IMR-90 (cell line): ENCODE measurements at regions not wholly inside any gene's neighbourhood (a gene's known extent, or its start where the extent isn't known, plus 50 kb on each side); places are given as distances from the start of the nearest gene placed in this dataset.

ENCODE experiments used
- ATAC-seq: fragments of 200-7000 bp; cut with Tn5 transposase; 2 replicates; pipeline ENCODE4 v1.9.1; 2020; ENCODE audit warnings: low read depth, mild to moderate bottlenecking, moderate library complexity
- BruUV-seq: library from RNA; stranded (reverse); fragments of 400-500 nt; replicated peaks from 2 replicates; lab custom pipeline; 2021; lab: Mats Ljungman, UMichigan
- CTCF ChIA-PET: fragments of 300-600 bp; formaldehyde crosslinking; extraction: SDS; loops from one replicate; lab custom pipeline; 2021; ENCODE audit warnings: antibody characterized with exemption; lab: Yijun Ruan, JAX
- POLR2A ChIA-PET: fragments of 300-600 bp; sonication (Branson Sonifier 250); formaldehyde crosslinking; loops from one replicate; lab custom pipeline; 2022; ENCODE audit warnings: antibody characterized with exemption; ENCODE audit not compliant: unreplicated experiment; lab: Charles Lee
- DNase-seq: peaks from one replicate; pipeline ENCODE4 v3.0.0; 2013
- H2AFZ ChIP-seq: replicated peaks from 2 replicates; pipeline ENCODE3; 2013; ENCODE audit warnings: low read length, mild to moderate bottlenecking; ENCODE audit not compliant: poor library complexity
- H2AK5ac ChIP-seq: 2 replicates; pipeline ENCODE4 v1.6.1; 2013; ENCODE audit warnings: low read depth, low read length, inconsistent platforms
- H2AK9ac ChIP-seq: replicated peaks from 2 replicates; pipeline ENCODE3; 2013; ENCODE audit warnings: mild to moderate bottlenecking, low read depth, low read length, moderate library complexity; ENCODE audit not compliant: poor library complexity
- H2BK120ac ChIP-seq: 2 replicates; pipeline ENCODE4 v1.6.1; 2013; ENCODE audit warnings: low read depth, low read length, inconsistent platforms
- H2BK15ac ChIP-seq: 3 replicates; pipeline ENCODE4 v1.6.1; 2013; ENCODE audit warnings: low read depth, low read length, inconsistent platforms
- H2BK20ac ChIP-seq: 2 replicates; pipeline ENCODE4 v1.6.1; 2013; ENCODE audit warnings: low read depth, mild to moderate bottlenecking, inconsistent platforms, low read length, moderate library complexity
- H2BK5ac ChIP-seq: 2 replicates; pipeline ENCODE4 v1.6.1; 2013; ENCODE audit warnings: mild to moderate bottlenecking, low read depth, low read length, inconsistent platforms; ENCODE audit not compliant: poor library complexity, severe bottlenecking
- H3K14ac ChIP-seq: replicated peaks from 2 replicates; pipeline ENCODE4 v1.6.1; 2013; ENCODE audit warnings: low read depth, low read length, inconsistent platforms
- H3K18ac ChIP-seq: 2 replicates; pipeline ENCODE4 v1.6.1; 2013; ENCODE audit warnings: low read depth, low read length, control low read depth
- H3K23ac ChIP-seq: 2 replicates; pipeline ENCODE4 v1.6.1; 2013; ENCODE audit warnings: low read depth, low read length, inconsistent platforms
- H3K27ac ChIP-seq: 2 replicates; pipeline ENCODE4 v1.5.1; 2013; ENCODE audit warnings: mild to moderate bottlenecking, control low read depth, low read length; ENCODE audit not compliant: insufficient read depth
- H3K27me3 ChIP-seq: 2 replicates; pipeline ENCODE4 v1.6.1; 2013; ENCODE audit warnings: low read length; ENCODE audit not compliant: control insufficient read depth, insufficient read depth
- H3K36me3 ChIP-seq: 2 replicates; pipeline ENCODE4 v1.6.1; 2013; ENCODE audit warnings: low read length, mixed read lengths; ENCODE audit not compliant: control insufficient read depth, insufficient read depth
- H3K4ac ChIP-seq: 2 replicates; pipeline ENCODE4 v1.6.1; 2013; ENCODE audit warnings: low read depth, low read length, inconsistent platforms
- H3K4me1 ChIP-seq: 2 replicates; pipeline ENCODE4 v1.6.1; 2013; ENCODE audit warnings: low read length, mixed read lengths; ENCODE audit not compliant: control insufficient read depth, insufficient read depth
- H3K4me2 ChIP-seq: 2 replicates; pipeline ENCODE4 v1.6.1; 2013; ENCODE audit warnings: low read depth, mild to moderate bottlenecking, control low read depth, low read length, moderate library complexity
- H3K4me3 ChIP-seq: 2 replicates; pipeline ENCODE4 v1.5.1; 2013; ENCODE audit warnings: low read depth, mild to moderate bottlenecking, control low read depth, low read length, moderate library complexity; ENCODE audit not compliant: insufficient read depth
- H3K56ac ChIP-seq: 2 replicates; pipeline ENCODE4 v1.6.1; 2013; ENCODE audit warnings: low read length, inconsistent platforms; ENCODE audit not compliant: insufficient read depth; ENCODE audit errors: extremely low read depth
- H3K79me1 ChIP-seq, 2 experiments: 2 replicates each; pipeline ENCODE4 v1.6.1; 2013; ENCODE audit warnings: low read length in 2 of 2, inconsistent platforms in 1 of 2, low read depth in 1 of 2
- H3K9ac ChIP-seq: 2 replicates; pipeline ENCODE4 v1.6.1; 2013; ENCODE audit warnings: low read depth, low read length, control low read depth
- H3K9me1 ChIP-seq: 2 replicates; pipeline ENCODE4 v1.6.1; 2013; ENCODE audit warnings: low read length, inconsistent platforms; ENCODE audit not compliant: insufficient read depth
- H3K9me3 ChIP-seq: 2 replicates; pipeline ENCODE4 v1.6.1; 2013; ENCODE audit warnings: low read length; ENCODE audit not compliant: control insufficient read depth, insufficient read depth
- H4K20me1 ChIP-seq: 2 replicates; pipeline ENCODE4 v1.6.1; 2013; ENCODE audit warnings: low read length, inconsistent platforms; ENCODE audit not compliant: insufficient read depth
- H4K5ac ChIP-seq: 2 replicates; pipeline ENCODE4 v1.6.1; 2013; ENCODE audit warnings: mild to moderate bottlenecking, low read depth, low read length, control low read depth
- H4K8ac ChIP-seq, 2 experiments: 2 replicates each; pipeline ENCODE4 v1.6.1; 2013; ENCODE audit warnings: low read depth in 2 of 2, low read length in 2 of 2, control low read depth in 1 of 2, inconsistent platforms in 1 of 2
- H4K91ac ChIP-seq: 2 replicates; pipeline ENCODE4 v1.6.1; 2013; ENCODE audit warnings: low read depth, low read length, inconsistent platforms; ENCODE audit not compliant: insufficient read depth
- MAFK ChIP-seq: IDR thresholded peaks from 2 replicates; pipeline ENCODE4 v1.6.1; 2012; ENCODE audit warnings: low read depth, low read length, improper control_type of control experiment
- MXI1 ChIP-seq: IDR thresholded peaks from 2 replicates; pipeline ENCODE4 v1.6.1; 2012; ENCODE audit warnings: low read depth, mild to moderate bottlenecking, low read length, moderate library complexity, borderline replicate concordance
- NFE2L2 ChIP-seq: fragments of 150-350 bp; IDR thresholded peaks from 2 replicates; pipeline ENCODE4 v1.6.1; 2016; ENCODE audit warnings: low read depth, mild to moderate bottlenecking, low read length
- POLR2A ChIP-seq: IDR thresholded peaks from 2 replicates; pipeline ENCODE4 v1.6.1; 2012; ENCODE audit warnings: mild to moderate bottlenecking, low read depth, low read length
- SMC3 ChIP-seq: fragments of 150-350 bp; IDR thresholded peaks from 2 replicates; pipeline ENCODE4 v1.6.1; 2016; ENCODE audit warnings: low read depth, mild to moderate bottlenecking, antibody characterized with exemption, low read length, moderate library complexity
- WGBS, 2 experiments: methylation state at CpG; one replicate each; pipeline versions ENCODE4 v1.1.5 to v1.1.7; 2013; ENCODE audit warnings: missing lambda C conversion rate in 2 of 2; ENCODE audit not compliant: insufficient read length in 1 of 2; ENCODE audit errors: extremely low coverage in 2 of 2; 5-methylcytosine and 5-hydroxymethylcytosine counted together
- dilution Hi-C: fragments of 300-500 bp; cut with HindIII; formaldehyde crosslinking; loops from one replicate; pipeline ENCODE4 v1.14.3; 2018; ENCODE audit warnings: low sequenced_read_pairs; ENCODE audit not compliant: unreplicated experiment
- in situ Hi-C: fragments of 300-500 bp; cut with MboI; formaldehyde crosslinking; loops from 3 replicates; pipeline ENCODE4 v1.14.3; 2019; ENCODE audit warnings: low sequenced_read_pairs, inconsistent platforms, mixed read lengths
- intact Hi-C: fragments of 100-400 bp; cut with micrococcal nuclease; formaldehyde crosslinking; loops from 2 replicates; pipeline ENCODE4 v1.10.0; 2022
- TF ChIP-seq, protein P1 (sequence below): conservative IDR thresholded peaks from 2 replicates; pipeline ENCODE4 v1.5.1; 2012; ENCODE audit warnings: mild to moderate bottlenecking, low read depth, low read length, improper control_type of control experiment

DNA sequence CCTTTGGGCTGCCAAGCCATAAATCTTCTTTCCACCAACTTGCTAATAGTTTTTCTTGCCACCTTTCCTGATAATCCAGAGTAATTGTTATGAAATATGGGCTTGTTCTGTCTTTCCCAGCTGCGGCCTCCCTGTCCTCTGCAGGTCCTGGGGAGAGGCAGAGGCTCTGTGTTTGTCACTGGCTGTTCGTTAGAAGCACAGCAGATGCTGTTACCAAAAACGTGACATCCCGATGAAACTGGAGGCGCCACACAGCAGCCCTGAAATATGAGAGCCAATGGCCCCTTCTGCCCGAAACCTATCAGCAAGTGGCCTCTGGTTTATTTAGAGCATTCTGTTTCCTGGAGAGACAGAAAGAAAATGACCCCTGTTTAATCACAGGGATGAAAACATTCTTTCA lies 115.1 kb upstream of the ANKFN1 start:
- Histone ChIP-seq H3K23ac (no peak overlapping the region), H4K5ac (no peak overlapping the region), H3K9ac (no peak overlapping the region), H3K27ac (no peak overlapping the region), H2AFZ (no peak overlapping the region), H3K14ac (no peak overlapping the region), H4K8ac (no peak overlapping the region), H2BK120ac (no peak overlapping the region), H3K4me1 (no peaks in the 10 kb centered on the region), H3K18ac (no peak overlapping the region), H3K56ac (no peak overlapping the region), H3K36me3 (no peaks in the 10 kb centered on the region), H3K27me3 (no peaks in the 10 kb centered on the region), H2BK15ac (no peak overlapping the region), H2BK20ac (no peak overlapping the region), H4K91ac (no peak overlapping the region), H3K9me3 (no peaks in the 10 kb centered on the region), H3K9me1 (no peaks in the 10 kb centered on the region), H2AK5ac (no peak overlapping the region), H3K4me3 (no peak overlapping the region), H3K79me1 (no peaks in the 10 kb centered on the region), H2BK5ac (no peak overlapping the region), H3K4ac (no peak overlapping the region), H2AK9ac (no peak overlapping the region), H3K4me2 (no peak overlapping the region), H4K20me1 (no peaks in the 10 kb centered on the region)
- ATAC-seq (no peak), DNase-seq (no peak)
- dilution Hi-C loops = no loop called here
- TF ChIP-seq SMC3 (no peak), NFE2L2 (no peak), POLR2A (no peak), MXI1 (no peak), MAFK (no peak)
- TF ChIP-seq, protein P1, sequence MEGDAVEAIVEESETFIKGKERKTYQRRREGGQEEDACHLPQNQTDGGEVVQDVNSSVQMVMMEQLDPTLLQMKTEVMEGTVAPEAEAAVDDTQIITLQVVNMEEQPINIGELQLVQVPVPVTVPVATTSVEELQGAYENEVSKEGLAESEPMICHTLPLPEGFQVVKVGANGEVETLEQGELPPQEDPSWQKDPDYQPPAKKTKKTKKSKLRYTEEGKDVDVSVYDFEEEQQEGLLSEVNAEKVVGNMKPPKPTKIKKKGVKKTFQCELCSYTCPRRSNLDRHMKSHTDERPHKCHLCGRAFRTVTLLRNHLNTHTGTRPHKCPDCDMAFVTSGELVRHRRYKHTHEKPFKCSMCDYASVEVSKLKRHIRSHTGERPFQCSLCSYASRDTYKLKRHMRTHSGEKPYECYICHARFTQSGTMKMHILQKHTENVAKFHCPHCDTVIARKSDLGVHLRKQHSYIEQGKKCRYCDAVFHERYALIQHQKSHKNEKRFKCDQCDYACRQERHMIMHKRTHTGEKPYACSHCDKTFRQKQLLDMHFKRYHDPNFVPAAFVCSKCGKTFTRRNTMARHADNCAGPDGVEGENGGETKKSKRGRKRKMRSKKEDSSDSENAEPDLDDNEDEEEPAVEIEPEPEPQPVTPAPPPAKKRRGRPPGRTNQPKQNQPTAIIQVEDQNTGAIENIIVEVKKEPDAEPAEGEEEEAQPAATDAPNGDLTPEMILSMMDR = no peak
- BruUV-seq = no TSS peak
- whole genome bisulfite sequencing, 2 experiments = no CpG with 5 or more reads among the region's 6 CpGs
- ChIA-PET CTCF (no interaction called here), POLR2A (no interaction called here)
- in situ Hi-C loops = no loop called here
- intact Hi-C loops = no loop called here
